Body of pancreas (tissue), 4 donors: ENCODE measurements at regions not wholly inside any gene's neighbourhood (a gene's known extent, or its start where the extent isn't known, plus 50 kb on each side); places are given as distances from the start of the nearest gene placed in this dataset.

ENCODE experiments used
- CTCF ChIP-seq, 7 experiments: fragments of 450-650 bp in 4 of 7; fragments of 200-600 bp in 3 of 7; sonication (generic) in 3 of 7; IDR thresholded peaks; one replicate each; pipeline ENCODE4 v1.5.1; 2016 to 2019; ENCODE audit warnings: antibody characterized with exemption in 7 of 7
- POLR2A ChIP-seq, 3 donors: fragments of 450-650 bp; IDR thresholded peaks; one replicate each; pipeline ENCODE4 v1.6.1; 2016; ENCODE audit warnings: antibody characterized with exemption in 3 of 3, mild to moderate bottlenecking in 2 of 3

DNA sequence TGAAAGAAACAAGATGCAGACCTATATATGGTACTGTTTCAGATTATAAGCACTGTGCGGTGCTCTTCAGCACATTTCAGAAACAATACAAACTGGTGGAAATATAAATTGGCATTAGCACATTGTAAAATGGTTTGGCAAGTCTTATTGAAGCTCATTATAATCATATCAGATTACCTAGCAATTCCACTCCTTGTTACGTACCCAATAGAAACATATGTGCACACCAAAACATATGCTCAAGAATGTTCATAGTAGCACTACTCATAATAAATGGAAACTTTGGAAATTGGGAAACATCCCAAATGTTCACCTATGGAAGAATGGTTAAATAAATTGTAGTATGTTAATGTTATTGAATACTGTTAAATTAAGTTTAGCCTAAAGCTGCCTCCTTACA lies 54.9 kb upstream of the PLEKHG1 start:
- TF ChIP-seq CTCF (IDR thresholded peaks at IDR 0.05) (no peak), POLR2A (IDR thresholded peaks at IDR 0.05) (no peak)
